Liver (tissue), 8 donors: ENCODE measurements at regions not wholly inside any gene's neighbourhood (a gene's known extent, or its start where the extent isn't known, plus 50 kb on each side); places are given as distances from the start of the nearest gene placed in this dataset.

ENCODE experiments used
- DNase-seq: peaks from one replicate; pipeline ENCODE4 v3.0.0-alpha.2; 2017; ENCODE audit warnings: low spot score
- H3K27ac ChIP-seq, 2 donors: one replicate each; pipeline ENCODE4 v1.7.0; 2013; ENCODE audit warnings: inconsistent platforms in 2 of 2, low read length in 2 of 2, control low read depth in 1 of 2, low read depth in 1 of 2, mild to moderate bottlenecking in 1 of 2
- H3K27me3 ChIP-seq, 4 donors: one replicate each; pipeline versions ENCODE4 v1.6.1 to v1.7.0; 2013; ENCODE audit warnings: low read length in 3 of 4, inconsistent platforms in 1 of 4, mild to moderate bottlenecking in 1 of 4, moderate library complexity in 1 of 4; ENCODE audit not compliant: control insufficient read depth in 4 of 4, insufficient read depth in 4 of 4
- H3K36me3 ChIP-seq, 4 donors: one replicate each; pipeline versions ENCODE4 v1.6.1 to v1.7.0; 2013; ENCODE audit warnings: low read length in 3 of 4, mild to moderate bottlenecking in 3 of 4, low read depth in 1 of 4, moderate library complexity in 1 of 4; ENCODE audit not compliant: control insufficient read depth in 4 of 4, insufficient read depth in 3 of 4
- H3K4me1 ChIP-seq, 4 donors: one replicate each; pipeline versions ENCODE4 v1.6.1 to v1.7.0; 2013; ENCODE audit warnings: low read length in 3 of 4, mild to moderate bottlenecking in 3 of 4, moderate library complexity in 1 of 4; ENCODE audit not compliant: control insufficient read depth in 4 of 4, insufficient read depth in 4 of 4
- H3K4me3 ChIP-seq, 3 donors: one replicate each; pipeline versions ENCODE4 v1.6.1 to v1.7.0; 2013; ENCODE audit warnings: low read length in 3 of 3, control low read depth in 1 of 3, low read depth in 1 of 3, mild to moderate bottlenecking in 1 of 3
- H3K9ac ChIP-seq, 2 donors: one replicate each; pipeline ENCODE4 v1.7.0; 2013; ENCODE audit warnings: low read length in 2 of 2, mild to moderate bottlenecking in 2 of 2, moderate library complexity in 2 of 2, control low read depth in 1 of 2, low read depth in 1 of 2
- H3K9me3 ChIP-seq, 4 donors: one replicate each; pipeline versions ENCODE4 v1.6.1 to v1.7.0; 2013; ENCODE audit warnings: low read length in 3 of 4; ENCODE audit not compliant: control insufficient read depth in 4 of 4
- CTCF ChIP-seq: fragments of 150-350 bp; IDR thresholded peaks from 2 replicates; pipeline ENCODE4 v1.5.1; 2017; ENCODE audit warnings: improper control_type of control experiment, low read depth, low read length; ENCODE audit not compliant: missing input control
- EGR1 ChIP-seq, 2 donors: IDR thresholded peaks; 2 replicates each; pipeline ENCODE4 v1.6.1; 2016 to 2018; ENCODE audit warnings: antibody characterized with exemption in 2 of 2, low read depth in 2 of 2
- FOXA1 ChIP-seq: IDR thresholded peaks from 2 replicates; pipeline ENCODE4 v1.6.1; 2016; ENCODE audit warnings: antibody characterized with exemption
- FOXA2 ChIP-seq: IDR thresholded peaks from 2 replicates; pipeline ENCODE4 v1.6.1; 2016; ENCODE audit warnings: antibody characterized with exemption
- GABPA ChIP-seq, 2 donors: IDR thresholded peaks in 1 of 2; conservative IDR thresholded peaks in 1 of 2; 2 replicates each; pipeline ENCODE4 v1.6.1; 2016; ENCODE audit warnings: antibody characterized with exemption in 2 of 2, mild to moderate bottlenecking in 1 of 2, moderate library complexity in 1 of 2
- HNF4A ChIP-seq, 2 donors: conservative IDR thresholded peaks; 2 replicates each; pipeline ENCODE4 v1.6.1; 2016; ENCODE audit warnings: antibody characterized with exemption in 2 of 2, mild to moderate bottlenecking in 2 of 2
- HNF4G ChIP-seq: IDR thresholded peaks from 2 replicates; pipeline ENCODE4 v1.6.1; 2016; ENCODE audit warnings: antibody characterized with exemption
- JUND ChIP-seq, 2 donors: IDR thresholded peaks; 2 replicates each; pipeline ENCODE4 v1.6.1; 2016; ENCODE audit warnings: antibody characterized with exemption in 2 of 2
- MAX ChIP-seq: IDR thresholded peaks from 2 replicates; pipeline ENCODE4 v1.6.1; 2016; ENCODE audit warnings: antibody characterized with exemption
- NR2F2 ChIP-seq: IDR thresholded peaks from 2 replicates; pipeline ENCODE4 v1.6.1; 2016; ENCODE audit warnings: antibody characterized with exemption
- RAD21 ChIP-seq, 2 donors: IDR thresholded peaks; 2 replicates each; pipeline ENCODE4 v1.6.1; 2016; ENCODE audit warnings: antibody characterized with exemption in 2 of 2, mild to moderate bottlenecking in 2 of 2
- REST ChIP-seq: IDR thresholded peaks from 2 replicates; pipeline ENCODE4 v1.6.1; 2016; ENCODE audit warnings: antibody characterized with exemption, mild to moderate bottlenecking
- RXRA ChIP-seq, 2 donors: IDR thresholded peaks; 2 replicates each; pipeline ENCODE4 v1.6.1; 2017 to 2018; ENCODE audit warnings: antibody characterized with exemption in 2 of 2, mild to moderate bottlenecking in 1 of 2
- SP1 ChIP-seq: IDR thresholded peaks from 2 replicates; pipeline ENCODE4 v1.6.1; 2018; ENCODE audit warnings: antibody characterized with exemption, mild to moderate bottlenecking
- TAF1 ChIP-seq: conservative IDR thresholded peaks from 2 replicates; pipeline ENCODE4 v1.6.1; 2016; ENCODE audit warnings: antibody characterized with exemption, mild to moderate bottlenecking
- YY1 ChIP-seq: IDR thresholded peaks from 2 replicates; pipeline ENCODE4 v1.6.1; 2016; ENCODE audit warnings: antibody characterized with exemption, mild to moderate bottlenecking
- ZBTB33 ChIP-seq: IDR thresholded peaks from 2 replicates; pipeline ENCODE4 v1.6.1; 2016; ENCODE audit warnings: antibody characterized with exemption
- WGBS: extraction: QIAGEN DNeasy Blood & Tissue Kit; methylation state at CpG from one replicate; pipeline ENCODE4 v1.1.7; 2013; 5-methylcytosine and 5-hydroxymethylcytosine counted together
- donor health status: healthy.
- donor health status: healthy.
- donor health status: healthy.
- donor health status: healthy.
- donor health status: healthy.

GRCh38 chr3:89052386-89052785 lies 55.0 kb upstream of the EPHA3 start:
- Histone ChIP-seq H3K4me1 (no peaks in the 10 kb centered on the region), H3K27me3 (no peaks in the 10 kb centered on the region), H3K36me3 (no peaks in the 10 kb centered on the region), H3K4me3 (no peak overlapping the region), H3K27ac (no peak overlapping the region), H3K9me3 (no peaks in the 10 kb centered on the region), H3K9ac (no peak overlapping the region)
- 39% methylated on average over 3 of the region's 3 CpGs for WGBS
- no peak for DNase-seq
- TF ChIP-seq FOXA1 (no peak), YY1 (no peak), NR2F2 (no peak), TAF1 (no peak), CTCF (no peak), RAD21 (IDR thresholded peaks at IDR 0.05) (no peak), REST (no peak), FOXA2 (no peak), GABPA (IDR thresholded peaks at IDR 0.05 in 1 of 2, conservative IDR thresholded peaks at IDR 0.05 in 1 of 2) (no peak), RXRA (IDR thresholded peaks at IDR 0.05) (no peak), MAX (no peak), HNF4G (no peak), SP1 (no peak), HNF4A (conservative IDR thresholded peaks at IDR 0.05) (no peak), JUND (IDR thresholded peaks at IDR 0.05) (no peak), EGR1 (IDR thresholded peaks at IDR 0.05; ENCODE audit: low read depth in 2 of 2) (no peak)

GRCh38 chr3:89057398-89057797 lies 50.0 kb upstream of the EPHA3 start:
- H3K9me3 ChIP-seq, result no peaks in the 10 kb centered on the region
- H3K36me3 ChIP-seq, result no peaks in the 10 kb centered on the region
- 73% methylated on average over 4 of the region's 4 CpGs for WGBS
- no peak overlapping the region for H3K27ac ChIP-seq
- no peak overlapping the region for H3K4me3 ChIP-seq
- no peaks in the 10 kb centered on the region for H3K27me3 ChIP-seq
- no peak for DNase-seq
- H3K9ac ChIP-seq, result no peak overlapping the region
- no peak for TF ChIP-seq TAF1
- TF ChIP-seq YY1, result no peak
- TF ChIP-seq MAX, result no peak
- no peak for TF ChIP-seq GABPA (IDR thresholded peaks at IDR 0.05 in 1 of 2, conservative IDR thresholded peaks at IDR 0.05 in 1 of 2)
- TF ChIP-seq JUND (IDR thresholded peaks at IDR 0.05), result no peak
- TF ChIP-seq NR2F2, result no peak
- no peak for TF ChIP-seq REST
- TF ChIP-seq FOXA2, result no peak
- no peak for TF ChIP-seq EGR1 (IDR thresholded peaks at IDR 0.05; ENCODE audit: low read depth in 2 of 2)
- no peak for TF ChIP-seq RXRA (IDR thresholded peaks at IDR 0.05)
- TF ChIP-seq ZBTB33, result no peak
- TF ChIP-seq FOXA1, result no peak
- no peaks in the 10 kb centered on the region for H3K4me1 ChIP-seq
